ENCODE measurements at regions not wholly inside any gene's neighbourhood (a gene's known extent, or its start where the extent isn't known, plus 50 kb on each side); places are given as distances from the start of the nearest gene placed in this dataset.

DNA sequence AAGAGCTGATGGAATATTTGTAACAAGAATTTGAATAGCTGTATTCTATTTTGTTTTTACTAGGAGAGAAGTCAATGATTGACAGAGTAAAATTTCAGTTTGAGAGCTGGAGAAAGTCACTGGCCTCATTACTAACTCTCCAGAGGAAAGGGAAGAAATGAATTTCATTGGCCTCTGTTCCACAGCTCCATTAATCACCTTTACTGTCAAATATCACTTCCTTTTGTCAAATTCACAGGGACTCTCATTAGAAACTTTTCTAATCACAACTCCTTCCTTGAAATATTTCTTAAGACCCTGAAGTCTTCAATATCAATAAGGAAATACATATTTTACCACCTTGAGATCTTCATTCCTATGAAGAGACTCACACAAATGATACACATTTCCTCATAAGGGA, 379.9 kb upstream of the RASGRP1 start:
- no peaks in the 10 kb centered on the region for H3K36me3 Mint-ChIP-seq (ENCODE audit: low read depth)
- H3K27me3 Mint-ChIP-seq (ENCODE audit: low read depth, poor library complexity), result peaks cover 4% of the 10 kb centered on the region
- no peak for DNase-seq
- H3K4me1 Mint-ChIP-seq, result peaks cover 50% of the 10 kb centered on the region
- no peak overlapping the region for H3K27ac Mint-ChIP-seq
- H3K4me3 Mint-ChIP-seq, result no peak overlapping the region
- H3K9me3 Mint-ChIP-seq, result no peaks in the 10 kb centered on the region
- TF ChIP-seq, protein P1, sequence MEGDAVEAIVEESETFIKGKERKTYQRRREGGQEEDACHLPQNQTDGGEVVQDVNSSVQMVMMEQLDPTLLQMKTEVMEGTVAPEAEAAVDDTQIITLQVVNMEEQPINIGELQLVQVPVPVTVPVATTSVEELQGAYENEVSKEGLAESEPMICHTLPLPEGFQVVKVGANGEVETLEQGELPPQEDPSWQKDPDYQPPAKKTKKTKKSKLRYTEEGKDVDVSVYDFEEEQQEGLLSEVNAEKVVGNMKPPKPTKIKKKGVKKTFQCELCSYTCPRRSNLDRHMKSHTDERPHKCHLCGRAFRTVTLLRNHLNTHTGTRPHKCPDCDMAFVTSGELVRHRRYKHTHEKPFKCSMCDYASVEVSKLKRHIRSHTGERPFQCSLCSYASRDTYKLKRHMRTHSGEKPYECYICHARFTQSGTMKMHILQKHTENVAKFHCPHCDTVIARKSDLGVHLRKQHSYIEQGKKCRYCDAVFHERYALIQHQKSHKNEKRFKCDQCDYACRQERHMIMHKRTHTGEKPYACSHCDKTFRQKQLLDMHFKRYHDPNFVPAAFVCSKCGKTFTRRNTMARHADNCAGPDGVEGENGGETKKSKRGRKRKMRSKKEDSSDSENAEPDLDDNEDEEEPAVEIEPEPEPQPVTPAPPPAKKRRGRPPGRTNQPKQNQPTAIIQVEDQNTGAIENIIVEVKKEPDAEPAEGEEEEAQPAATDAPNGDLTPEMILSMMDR (IDR thresholded peaks at IDR 0.05), result no peak

DNA sequence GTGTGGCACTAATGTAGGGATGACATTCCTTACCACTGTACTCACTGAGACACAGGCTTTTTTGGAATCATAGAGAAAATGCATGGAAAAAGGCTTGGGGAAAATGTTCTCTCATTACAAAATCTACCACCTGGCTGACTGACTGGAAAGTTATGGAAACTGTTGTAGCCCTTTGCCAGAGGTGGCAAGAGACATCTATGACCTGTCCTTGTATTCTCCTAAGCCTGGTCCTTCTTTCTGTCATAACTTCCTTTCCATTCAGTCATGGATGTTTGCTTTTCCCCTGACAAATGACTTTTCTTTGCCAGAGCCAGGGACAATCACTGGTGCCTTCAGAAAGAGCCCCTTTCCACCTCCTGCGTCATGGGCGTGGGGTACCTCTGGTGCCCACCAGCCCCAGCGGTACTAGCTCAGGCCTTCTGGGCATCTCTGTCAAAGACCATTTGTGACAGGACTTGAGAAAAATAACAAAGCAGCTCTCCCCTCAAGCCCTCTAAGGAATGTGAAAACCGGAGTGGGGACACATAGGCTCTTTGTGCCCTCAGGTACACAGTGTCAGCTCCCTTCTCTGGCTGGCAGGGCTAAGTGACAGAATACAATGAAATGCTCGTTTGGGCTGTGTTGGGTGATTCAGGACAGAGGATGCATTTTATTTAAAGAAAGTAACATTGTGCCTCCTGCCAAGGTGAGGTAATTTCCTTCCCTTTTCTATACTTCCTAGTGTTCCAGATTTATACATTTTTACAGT, 381.1 kb upstream of the RASGRP1 start:
- no peaks in the 10 kb centered on the region for H3K36me3 Mint-ChIP-seq (ENCODE audit: low read depth)
- H3K9me3 Mint-ChIP-seq, result no peaks in the 10 kb centered on the region
- TF ChIP-seq, protein P1 (IDR thresholded peaks at IDR 0.05), result no peak
- peaks cover 49% of the 10 kb centered on the region for H3K4me1 Mint-ChIP-seq
- no peak overlapping the region for H3K27ac Mint-ChIP-seq
- no peak for DNase-seq
- peaks cover 4% of the 10 kb centered on the region for H3K27me3 Mint-ChIP-seq (ENCODE audit: low read depth, poor library complexity)
- no peak overlapping the region for H3K4me3 Mint-ChIP-seq

DNA sequence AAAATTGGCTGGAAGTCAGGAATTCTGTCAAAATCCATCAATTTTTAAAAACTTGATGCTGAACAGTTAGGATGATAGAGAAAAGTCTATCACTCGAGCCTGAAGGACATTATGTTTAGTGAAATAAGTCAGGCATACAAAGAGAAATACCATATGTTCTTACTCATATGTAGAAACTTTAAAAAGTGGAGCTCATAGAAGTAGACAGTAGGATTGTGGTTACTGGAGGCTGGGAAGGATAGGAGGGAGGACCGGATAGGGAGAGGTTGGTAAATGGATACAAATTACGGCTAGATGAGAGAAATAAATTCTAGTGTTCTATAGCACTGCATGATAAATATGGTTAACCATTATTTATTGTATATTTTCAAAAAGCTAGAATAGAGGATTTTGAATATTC, 389.5 kb upstream of the RASGRP1 start:
- Mint-ChIP-seq H3K36me3 (ENCODE audit: low read depth) (no peaks in the 10 kb centered on the region), H3K27me3 (ENCODE audit: low read depth, poor library complexity) (no peaks in the 10 kb centered on the region), H3K4me1 (peaks cover 6% of the 10 kb centered on the region), H3K4me3 (no peak overlapping the region), H3K27ac (no peak overlapping the region), H3K9me3 (no peaks in the 10 kb centered on the region)
- no peak for DNase-seq
- TF ChIP-seq, protein P1 (IDR thresholded peaks at IDR 0.05), result no peak

DNA sequence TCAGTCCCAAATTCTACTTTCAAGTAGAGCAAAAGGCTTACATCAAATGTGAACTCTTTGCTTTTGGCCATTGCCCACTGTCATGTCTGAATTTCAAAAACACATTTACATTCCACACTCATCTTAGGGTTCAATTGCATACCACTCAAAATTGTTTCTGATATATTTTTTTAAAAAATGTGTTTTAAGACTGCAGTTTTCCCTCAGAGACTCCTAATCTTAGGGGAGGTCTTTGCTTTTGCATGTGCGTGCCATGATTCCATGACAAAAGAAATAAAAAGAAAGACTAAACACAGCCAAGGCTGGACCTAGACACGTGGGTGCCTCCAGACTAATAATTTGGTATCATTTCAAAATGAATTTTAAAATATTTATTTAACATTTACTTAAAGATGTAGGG, 396.8 kb upstream of the RASGRP1 start:
- H3K36me3 Mint-ChIP-seq (ENCODE audit: low read depth), result no peaks in the 10 kb centered on the region
- H3K27me3 Mint-ChIP-seq (ENCODE audit: low read depth, poor library complexity), result peaks cover 4% of the 10 kb centered on the region
- H3K27ac Mint-ChIP-seq, result no peak overlapping the region
- TF ChIP-seq, protein P1 (IDR thresholded peaks at IDR 0.05), result no peak
- H3K4me1 Mint-ChIP-seq, result no peaks in the 10 kb centered on the region
- no peak overlapping the region for H3K4me3 Mint-ChIP-seq
- H3K9me3 Mint-ChIP-seq, result peaks cover 4% of the 10 kb centered on the region
- DNase-seq, result no peak

DNA sequence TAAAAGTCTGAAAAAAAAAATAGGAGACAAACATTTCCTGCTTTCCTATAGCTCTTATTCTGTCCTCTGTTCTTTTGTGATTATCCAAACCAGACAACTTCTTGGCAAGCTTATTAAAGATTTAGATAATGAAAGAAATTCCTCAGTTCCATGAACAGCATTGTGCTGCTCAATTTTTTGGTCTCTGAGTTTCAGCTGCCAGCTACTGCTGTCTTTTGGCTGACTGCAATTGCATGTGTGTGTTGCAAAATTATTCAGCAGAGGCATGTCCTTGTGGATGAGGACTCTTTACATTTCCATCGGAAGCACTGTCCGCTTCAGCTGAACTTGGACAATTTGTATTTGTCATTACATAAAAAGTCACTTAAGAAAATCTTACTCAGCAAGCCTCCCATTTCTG, 397.3 kb upstream of the RASGRP1 start:
- DNase-seq, result no peak
- peaks cover 4% of the 10 kb centered on the region for H3K9me3 Mint-ChIP-seq
- no peak overlapping the region for H3K27ac Mint-ChIP-seq
- H3K4me3 Mint-ChIP-seq, result no peak overlapping the region
- peaks cover 5% of the 10 kb centered on the region for H3K27me3 Mint-ChIP-seq (ENCODE audit: low read depth, poor library complexity)
- H3K36me3 Mint-ChIP-seq (ENCODE audit: low read depth), result no peaks in the 10 kb centered on the region
- no peaks in the 10 kb centered on the region for H3K4me1 Mint-ChIP-seq
- TF ChIP-seq, protein P1 (IDR thresholded peaks at IDR 0.05), result no peak

DNA sequence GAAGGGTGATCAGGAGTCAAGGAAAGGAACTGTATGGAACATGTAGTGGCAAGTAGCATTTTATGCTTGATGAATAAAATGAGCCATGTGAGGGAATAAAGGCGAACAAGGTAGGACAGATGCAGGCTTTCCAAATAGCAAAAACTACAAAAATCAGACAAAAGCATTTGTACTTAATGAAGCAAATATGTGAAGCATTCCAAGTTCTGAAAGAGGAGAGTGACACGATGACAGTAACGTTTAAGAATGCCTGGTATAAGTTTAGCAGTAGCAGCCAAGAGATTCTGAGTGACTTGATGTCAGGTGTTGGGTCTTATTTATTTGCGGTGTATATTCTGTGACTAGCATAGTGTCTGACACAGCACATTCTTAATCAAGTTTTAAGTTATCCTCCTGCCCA, 408.2 kb upstream of the RASGRP1 start:
- H3K36me3 Mint-ChIP-seq (ENCODE audit: low read depth), result no peaks in the 10 kb centered on the region
- no peak for DNase-seq
- no peaks in the 10 kb centered on the region for H3K27me3 Mint-ChIP-seq (ENCODE audit: low read depth, poor library complexity)
- H3K4me3 Mint-ChIP-seq, result no peak overlapping the region
- no peak overlapping the region for H3K27ac Mint-ChIP-seq
- TF ChIP-seq, protein P1 (IDR thresholded peaks at IDR 0.05), result no peak
- H3K9me3 Mint-ChIP-seq, result peaks cover 31% of the 10 kb centered on the region
- H3K4me1 Mint-ChIP-seq, result no peaks in the 10 kb centered on the region

Measured in nephron progenitor cell (in vitro differentiated cells).